Dendritic cell treated with granulocyte-macrophage colony-stimulating factor and Interleukin-4, amounts not matched to agents 40 ng/mL and 50 ng/mL, for 4 days (primary cell): ENCODE measurements at regions not wholly inside any gene's neighbourhood (a gene's known extent, or its start where the extent isn't known, plus 50 kb on each side); places are given as distances from the start of the nearest gene placed in this dataset.

ENCODE experiments used
- H3K27ac Mint-ChIP-seq: one replicate; pipeline ENCODE4 v1.8.0; 2022; ENCODE audit warnings: mild to moderate bottlenecking, mixed read lengths
- H3K27me3 Mint-ChIP-seq: one replicate; pipeline ENCODE4 v1.8.0; 2022; ENCODE audit warnings: mild to moderate bottlenecking, mixed read lengths
- H3K36me3 Mint-ChIP-seq: one replicate; pipeline ENCODE4 v1.8.0; 2022; ENCODE audit warnings: low read depth, mixed read lengths
- H3K4me1 Mint-ChIP-seq: one replicate; pipeline ENCODE4 v1.8.0; 2022; ENCODE audit warnings: low read depth, mixed read lengths
- H3K4me3 Mint-ChIP-seq: one replicate; pipeline ENCODE4 v1.8.0; 2022; ENCODE audit warnings: mild to moderate bottlenecking, moderate library complexity, mixed read lengths
- H3K9me3 Mint-ChIP-seq: one replicate; pipeline ENCODE4 v1.8.0; 2022; ENCODE audit warnings: mixed read lengths
- intact Hi-C: fragments of 100-400 bp; cut with micrococcal nuclease; formaldehyde crosslinking; loops from one replicate; pipeline ENCODE4 v1.15.0; 2022

- Mint-ChIP-seq H3K36me3 (no peaks in the 10 kb centered on the region), H3K27ac (peak overlapping the region; percentile 72), H3K27me3 (peaks cover 4% of the 10 kb centered on the region), H3K9me3 (no peaks in the 10 kb centered on the region), H3K4me3 (no peak overlapping the region), H3K4me1 (peaks cover 65% of the 10 kb centered on the region)
- intact Hi-C loops: no loop called here
These were observed 53.5 kb upstream of the PTPN1 start for GRCh38 chr20:50456452-50457324.

- H3K4me1 Mint-ChIP-seq: peaks cover 58% of the 10 kb centered on the region
- no peaks in the 10 kb centered on the region for H3K9me3 Mint-ChIP-seq
- H3K27ac Mint-ChIP-seq: no peak overlapping the region
- no peaks in the 10 kb centered on the region for H3K36me3 Mint-ChIP-seq
- intact Hi-C loops: no loop called here
- no peaks in the 10 kb centered on the region for H3K27me3 Mint-ChIP-seq
- no peak overlapping the region for H3K4me3 Mint-ChIP-seq
These were observed 50.9 kb upstream of the PTPN1 start for GRCh38 chr20:50459124-50459918.

GRCh38 chr20:50460115-50460607 is 50.0 kb upstream of the PTPN1 start:
- Mint-ChIP-seq H3K9me3 (no peaks in the 10 kb centered on the region), H3K27ac (peak overlapping the region; percentile 50)

More at GRCh38 chr20:50460115-50460607, 50.0 kb upstream of the PTPN1 start:
- H3K4me1 Mint-ChIP-seq: peaks cover 56% of the 10 kb centered on the region
- intact Hi-C loops: loop anchor here (1.0 kb wide), 2 partner anchors 270 to 274 kb away; partner anchors contain the start of gene CEBPB
- no peak overlapping the region for H3K4me3 Mint-ChIP-seq
- no peaks in the 10 kb centered on the region for H3K27me3 Mint-ChIP-seq
- H3K36me3 Mint-ChIP-seq: no peaks in the 10 kb centered on the region
